GM18867 (cell line): ENCODE measurements at regions not wholly inside any gene's neighbourhood (a gene's known extent, or its start where the extent isn't known, plus 50 kb on each side); places are given as distances from the start of the nearest gene placed in this dataset.
"Not testable (repeated sequence)": the region's sequence is repeated elsewhere in the genome, so short reads cannot be mapped to it uniquely, and the experiment has no call there.

Source experiments
- ATAC-seq: cut with Tn5 transposase; IDR thresholded peaks from one replicate; pipeline ENCODE4 v1.9.1; 2021; ENCODE audit warnings: mild to moderate bottlenecking, moderate library complexity; ENCODE audit not compliant: unreplicated experiment

GRCh38 chr16:61435346-61435745 is 600.9 kb downstream of the CDH8 start:
- ATAC-seq, result no peak

- no peak for ATAC-seq
Observed at GRCh38 chr16:61432421-61432820, 603.8 kb downstream of the CDH8 start.

- no peak for ATAC-seq
Observed at GRCh38 chr16:61421111-61421510, 615.1 kb downstream of the CDH8 start.

GRCh38 chr16:61419791-61420190 is 616.4 kb downstream of the CDH8 start:
- ATAC-seq, result no peak

GRCh38 chr16:61418802-61419201 is 617.4 kb downstream of the CDH8 start:
- ATAC-seq, result not testable (repeated sequence)

- ATAC-seq, result no peak
Observed at GRCh38 chr16:61415126-61415525, 621.1 kb downstream of the CDH8 start.

- ATAC-seq, result no peak
Observed at GRCh38 chr16:61413021-61413420, 623.2 kb downstream of the CDH8 start.

GRCh38 chr16:61412562-61412961 is 623.7 kb downstream of the CDH8 start:
- ATAC-seq, result no peak

- ATAC-seq, result no peak
Observed at GRCh38 chr16:61409604-61410003, 626.6 kb downstream of the CDH8 start.

GRCh38 chr16:61403386-61403785 is 632.9 kb downstream of the CDH8 start:
- no peak for ATAC-seq

GRCh38 chr16:61391896-61392295 is 644.3 kb downstream of the CDH8 start:
- ATAC-seq, result no peak

- no peak for ATAC-seq
Observed at GRCh38 chr16:61390965-61391637, 645.1 kb downstream of the CDH8 start.

GRCh38 chr16:61385392-61386071 is 650.7 kb downstream of the CDH8 start:
- no peak for ATAC-seq

GRCh38 chr16:61382435-61382834 is 653.8 kb downstream of the CDH8 start:
- ATAC-seq, result no peak

- no peak for ATAC-seq
Observed at GRCh38 chr16:61379311-61379710, 656.9 kb downstream of the CDH8 start.

GRCh38 chr16:61374071-61374470 is 662.2 kb downstream of the CDH8 start:
- ATAC-seq, result no peak

GRCh38 chr16:61371881-61372280 is 664.4 kb downstream of the CDH8 start:
- ATAC-seq, result no peak

- ATAC-seq, result no peak
Observed at GRCh38 chr16:61371388-61371787, 664.9 kb downstream of the CDH8 start.

GRCh38 chr16:61370564-61370963 is 665.7 kb downstream of the CDH8 start:
- ATAC-seq, result peak; percentile 95

GRCh38 chr16:61366006-61366405 is 670.2 kb downstream of the CDH8 start:
- no peak for ATAC-seq

GRCh38 chr16:61364990-61365389 is 671.2 kb downstream of the CDH8 start:
- no peak for ATAC-seq

- no peak for ATAC-seq
Observed at GRCh38 chr16:61362585-61362984, 673.7 kb downstream of the CDH8 start.

GRCh38 chr16:61344791-61345190 is 691.4 kb downstream of the CDH8 start:
- ATAC-seq, result no peak
